G401 (cell line): ENCODE measurements at regions not wholly inside any gene's neighbourhood (a gene's known extent, or its start where the extent isn't known, plus 50 kb on each side); places are given as distances from the start of the nearest gene placed in this dataset.

Source experiments
- DNase-seq: peaks from one replicate; pipeline ENCODE4 v3.0.0-alpha.2; 2015; ENCODE audit warnings: low spot score
- in situ Hi-C: cut with HindIII; loops from 2 replicates; pipeline ENCODE4 v1.10.0; 2016; ENCODE audit warnings: low sequenced_read_pairs, mixed read lengths

- no peak for DNase-seq
- in situ Hi-C loops, result no loop called here
Observed at GRCh38 chr13:73482556-73482955, 423.8 kb downstream of the KLF5 start.

DNA sequence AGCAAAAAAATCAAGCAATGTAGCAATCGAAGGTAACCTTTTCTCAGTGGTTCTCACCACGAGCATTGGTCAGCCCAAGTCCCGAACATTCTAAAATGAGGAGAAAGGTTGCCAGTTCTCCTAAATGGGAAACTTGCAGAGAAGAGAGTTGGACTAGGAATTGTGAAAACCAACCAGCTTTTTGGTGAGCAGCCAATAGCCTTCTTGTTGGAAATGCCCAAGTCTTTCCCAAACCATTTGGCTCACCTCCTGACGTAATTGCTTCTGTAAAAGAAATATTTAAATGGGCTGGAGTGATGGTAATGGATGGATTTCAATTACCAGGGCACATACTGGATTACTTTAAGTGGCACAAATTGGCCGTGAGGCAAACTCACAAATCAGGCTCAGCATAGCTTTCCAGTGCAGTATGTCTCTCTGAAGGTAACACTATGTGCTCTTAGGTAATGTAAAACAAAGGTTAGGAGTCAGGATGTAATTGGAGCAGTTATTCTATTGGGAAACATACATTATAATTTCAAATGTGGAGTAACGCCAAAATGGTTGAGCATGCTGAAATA is 423.2 kb downstream of the KLF5 start:
- in situ Hi-C loops, result no loop called here
- DNase-seq, result no peak

- no peak for DNase-seq
- in situ Hi-C loops, result no loop called here
Observed at GRCh38 chr13:73480779-73481559, 422.2 kb downstream of the KLF5 start.

DNA sequence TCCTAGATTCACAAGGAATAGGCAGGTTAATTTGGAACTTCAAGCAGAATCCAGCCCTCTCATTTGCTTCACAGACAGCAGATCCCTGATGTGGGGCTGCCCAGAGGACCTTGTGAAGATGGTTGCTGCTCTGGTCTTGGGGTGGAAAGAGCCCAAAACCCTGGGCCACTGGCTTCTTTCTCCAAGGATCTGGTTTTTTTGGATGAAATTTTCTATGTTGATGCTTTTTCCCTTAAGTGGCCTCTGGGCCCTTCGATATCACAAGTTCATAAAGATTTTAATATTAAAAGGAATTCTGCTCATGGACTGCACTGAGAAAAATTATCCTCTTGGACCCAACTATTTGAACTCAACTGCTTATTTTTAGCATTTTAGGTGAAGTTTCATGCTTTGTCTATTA is 421.1 kb downstream of the KLF5 start:
- in situ Hi-C loops, result no loop called here
- DNase-seq, result no peak

- in situ Hi-C loops, result no loop called here
- no peak for DNase-seq
Observed at GRCh38 chr13:73479351-73479750, 420.5 kb downstream of the KLF5 start.

GRCh38 chr13:73477441-73477840 is 418.6 kb downstream of the KLF5 start:
- in situ Hi-C loops, result no loop called here
- no peak for DNase-seq

DNA sequence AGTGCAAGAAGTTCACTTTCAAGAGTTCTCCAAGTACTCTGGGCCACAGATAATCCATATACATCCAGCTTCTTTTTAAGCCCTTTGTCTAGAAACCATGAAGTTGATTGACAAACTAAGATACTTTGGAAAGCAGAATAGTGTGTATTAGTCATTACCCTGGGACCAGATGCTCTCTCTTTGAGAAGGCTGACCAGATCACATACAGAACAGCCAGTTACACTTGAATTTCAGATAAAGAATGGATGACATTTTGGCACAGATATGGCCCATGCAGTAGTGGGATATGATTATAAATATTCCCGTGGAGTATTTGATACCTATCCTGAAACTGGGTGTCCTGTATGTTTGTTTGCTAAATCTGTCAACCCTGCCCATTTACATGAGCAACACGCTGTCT is 414.2 kb downstream of the KLF5 start:
- no peak for DNase-seq
- in situ Hi-C loops, result no loop called here

GRCh38 chr13:73467125-73467524 is 408.3 kb downstream of the KLF5 start:
- in situ Hi-C loops, result no loop called here
- DNase-seq, result no peak

GRCh38 chr13:73466561-73466960 is 407.8 kb downstream of the KLF5 start:
- in situ Hi-C loops, result no loop called here
- DNase-seq, result no peak

GRCh38 chr13:73465617-73465971 is 406.8 kb downstream of the KLF5 start:
- in situ Hi-C loops, result no loop called here
- no peak for DNase-seq

DNA sequence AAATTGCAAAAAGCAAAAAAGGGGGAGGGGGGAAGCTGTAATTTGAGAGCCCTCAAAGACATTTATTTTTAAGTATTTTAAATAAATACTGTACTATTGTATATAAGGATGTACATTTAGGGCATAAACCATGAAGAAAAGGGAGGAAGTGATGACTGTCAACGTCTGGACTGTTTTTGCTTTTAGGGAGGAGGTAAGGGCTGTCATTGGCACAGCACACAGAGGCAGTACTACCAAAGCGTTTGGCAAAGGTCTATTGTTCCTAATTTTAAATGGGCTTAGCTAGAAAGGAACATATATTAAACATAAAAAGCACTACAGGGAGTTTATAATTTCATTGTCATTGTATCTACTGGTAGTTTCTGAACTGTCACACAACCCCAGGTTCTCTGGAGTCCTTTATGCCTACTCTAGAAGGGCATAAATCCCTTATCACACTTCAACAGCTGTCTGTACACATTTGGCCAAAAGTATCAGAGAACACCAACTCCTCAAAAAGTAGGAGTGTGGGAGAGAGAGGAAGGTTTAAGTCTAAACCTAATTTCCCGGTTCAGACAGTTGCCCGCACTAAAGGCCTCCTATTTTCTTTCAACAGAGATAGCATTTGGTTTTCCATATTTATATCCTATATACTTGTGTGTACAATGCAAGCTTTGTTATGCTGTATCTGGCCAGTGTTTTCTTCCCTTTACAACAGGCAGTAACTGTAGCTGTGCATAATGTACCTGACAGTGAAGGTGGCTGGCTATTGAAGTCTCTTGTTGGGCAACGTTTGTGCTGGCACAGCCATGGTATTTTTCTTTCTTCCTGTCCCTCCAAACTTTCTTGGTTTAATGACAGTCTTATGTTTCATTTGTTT is 406.2 kb downstream of the KLF5 start:
- in situ Hi-C loops, result no loop called here
- DNase-seq, result no peak

GRCh38 chr13:73462241-73462640 is 403.4 kb downstream of the KLF5 start:
- DNase-seq, result no peak
- in situ Hi-C loops, result no loop called here

DNA sequence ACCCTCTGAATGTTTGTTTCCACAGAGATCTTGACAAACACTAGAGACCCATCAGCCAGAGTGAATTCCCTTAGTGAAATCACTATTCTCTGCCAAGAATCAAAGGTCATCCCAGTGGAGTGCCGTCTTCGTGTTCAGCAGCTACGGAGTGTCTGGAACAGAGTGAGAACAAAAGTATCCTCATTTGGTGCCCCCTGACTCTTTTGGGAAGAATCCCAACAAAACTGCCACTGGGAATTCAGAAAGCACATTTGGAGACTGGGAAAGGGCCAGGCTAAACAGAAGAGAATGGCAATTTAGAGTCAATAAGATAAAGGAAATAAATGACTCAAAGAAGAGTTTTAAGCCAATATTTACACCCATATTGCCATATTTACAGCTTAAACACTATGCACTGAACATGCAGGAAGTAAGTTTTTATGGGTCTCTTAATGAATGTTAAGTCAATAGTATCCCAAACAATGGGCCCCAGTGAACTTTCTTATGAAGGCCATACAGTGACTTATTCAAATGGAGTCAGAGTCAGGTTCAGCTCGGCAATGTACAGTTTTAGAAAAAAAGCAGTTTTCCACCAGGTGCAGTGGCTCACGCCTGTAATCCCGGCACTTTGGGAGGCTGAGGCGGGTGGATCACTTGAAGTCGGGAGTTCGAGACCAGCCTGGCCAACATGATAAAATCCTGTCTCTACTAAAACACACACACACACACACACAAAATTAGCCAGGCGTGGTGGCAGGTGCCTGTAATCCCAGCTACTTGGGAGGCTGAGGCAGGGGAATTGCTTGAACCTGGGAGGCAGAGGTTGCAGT is 392.6 kb downstream of the KLF5 start:
- no peak for DNase-seq
- in situ Hi-C loops, result no loop called here

- in situ Hi-C loops, result no loop called here
- DNase-seq, result no peak
Observed at GRCh38 chr13:73450583-73450982, 391.8 kb downstream of the KLF5 start.

GRCh38 chr13:73449252-73449651 is 390.4 kb downstream of the KLF5 start:
- DNase-seq, result no peak
- in situ Hi-C loops, result no loop called here

GRCh38 chr13:73440296-73440895 is 381.6 kb downstream of the KLF5 start:
- in situ Hi-C loops, result no loop called here
- no peak for DNase-seq

DNA sequence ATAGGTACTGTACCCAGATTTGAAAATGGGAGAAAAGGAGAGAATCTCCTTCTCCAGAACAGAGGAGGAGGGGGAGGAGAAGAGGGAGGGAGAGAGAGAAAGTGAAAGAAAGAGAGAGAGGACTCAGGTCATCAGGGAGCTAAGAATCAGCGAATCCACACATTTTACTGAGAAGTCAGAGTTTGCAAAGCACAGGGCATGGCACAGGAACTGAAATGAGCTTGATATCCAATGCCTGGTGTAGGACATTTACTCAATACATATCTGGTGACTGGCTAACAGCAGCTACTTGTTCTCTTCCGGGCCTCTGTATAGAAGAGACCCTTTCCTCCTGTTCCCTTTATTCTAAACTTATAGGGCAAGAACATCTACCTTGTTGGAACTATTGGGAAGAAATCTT is 375.1 kb downstream of the KLF5 start:
- DNase-seq, result no peak
- in situ Hi-C loops, result no loop called here

DNA sequence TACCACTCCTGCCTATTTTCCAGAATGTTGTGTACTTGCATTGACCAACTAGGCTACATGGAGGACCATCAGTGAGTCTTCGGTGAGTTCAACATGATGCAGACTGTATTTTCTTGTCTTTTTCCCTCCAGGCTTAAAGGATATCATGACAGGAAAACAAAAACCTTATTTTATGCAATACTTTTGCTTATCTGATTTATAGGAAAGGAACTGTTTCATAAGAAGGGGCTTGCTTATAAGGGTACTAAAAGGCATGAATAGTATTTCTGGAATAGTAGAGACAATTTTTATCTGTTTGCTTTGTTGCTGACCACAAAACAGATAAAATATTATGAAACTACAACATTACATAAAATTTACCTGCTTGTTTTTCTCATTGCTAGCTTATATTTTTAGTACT is 374.7 kb downstream of the KLF5 start:
- in situ Hi-C loops, result no loop called here
- no peak for DNase-seq

DNA sequence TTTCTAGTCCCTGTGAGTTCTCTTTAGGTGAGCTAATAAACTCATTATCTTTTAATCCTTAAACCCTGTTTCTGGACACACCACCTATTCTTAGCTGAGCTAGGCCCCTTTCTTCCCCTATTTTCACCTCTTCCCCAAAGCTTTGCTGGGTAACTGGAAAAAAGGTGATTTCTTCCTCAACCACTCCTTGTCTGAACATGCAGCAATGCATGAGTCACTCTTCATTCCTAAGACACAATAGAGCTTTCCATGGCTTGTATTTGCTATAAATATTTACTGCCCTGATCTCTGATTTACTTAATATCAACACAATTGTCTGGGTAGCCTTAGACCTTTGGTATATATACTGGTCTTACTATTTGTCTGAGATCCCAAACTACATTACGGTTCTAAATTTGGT is 370.9 kb downstream of the KLF5 start:
- in situ Hi-C loops, result no loop called here
- no peak for DNase-seq
